ENCODE measurements at regions not wholly inside any gene's neighbourhood (a gene's known extent, or its start where the extent isn't known, plus 50 kb on each side); places are given as distances from the start of the nearest gene placed in this dataset.

- Histone ChIP-seq H3K36me3 (replicated peaks; ENCODE audit: control insufficient read depth, insufficient read depth, low read length) (no peaks in the 10 kb centered on the region), H3K4me3 (ENCODE audit: insufficient read depth, low read depth, low read length) (no peak overlapping the region), H3K27me3 (ENCODE audit: control insufficient read depth, insufficient read depth, low read length) (no peaks in the 10 kb centered on the region)
- peak; percentile 54 for DNase-seq
Measured at GRCh38 chr1:4033129-4033676, 133.1 kb upstream of the C1orf174 start.

- no peak overlapping the region for H3K4me3 ChIP-seq (ENCODE audit: insufficient read depth, low read depth, low read length)
- H3K36me3 ChIP-seq (replicated peaks; ENCODE audit: control insufficient read depth, insufficient read depth, low read length) = no peaks in the 10 kb centered on the region
- DNase-seq = peak; percentile 76
- H3K27me3 ChIP-seq (ENCODE audit: control insufficient read depth, insufficient read depth, low read length) = no peaks in the 10 kb centered on the region
Measured at GRCh38 chr1:4033713-4034112, 133.6 kb upstream of the C1orf174 start.

GRCh38 chr1:4034318-4034887, 134.3 kb upstream of the C1orf174 start:
- Histone ChIP-seq H3K27me3 (ENCODE audit: control insufficient read depth, insufficient read depth, low read length) (no peaks in the 10 kb centered on the region), H3K36me3 (replicated peaks; ENCODE audit: control insufficient read depth, insufficient read depth, low read length) (no peaks in the 10 kb centered on the region), H3K4me3 (ENCODE audit: insufficient read depth, low read depth, low read length) (no peak overlapping the region)
- no peak for DNase-seq

GRCh38 chr1:4044967-4045366, 144.9 kb upstream of the C1orf174 start:
- H3K27me3 ChIP-seq (ENCODE audit: control insufficient read depth, insufficient read depth, low read length) = no peaks in the 10 kb centered on the region

GRCh38 chr1:4045397-4046010, 145.4 kb upstream of the C1orf174 start:
- peak; percentile 7 for DNase-seq
- H3K4me3 ChIP-seq (ENCODE audit: insufficient read depth, low read depth, low read length) = no peak overlapping the region
- H3K36me3 ChIP-seq (replicated peaks; ENCODE audit: control insufficient read depth, insufficient read depth, low read length) = no peaks in the 10 kb centered on the region
- no peaks in the 10 kb centered on the region for H3K27me3 ChIP-seq (ENCODE audit: control insufficient read depth, insufficient read depth, low read length)

More at GRCh38 chr1:4044967-4045366, 144.9 kb upstream of the C1orf174 start:
- no peak overlapping the region for H3K4me3 ChIP-seq (ENCODE audit: insufficient read depth, low read depth, low read length)
- H3K36me3 ChIP-seq (replicated peaks; ENCODE audit: control insufficient read depth, insufficient read depth, low read length) = no peaks in the 10 kb centered on the region
- no peak for DNase-seq

- no peaks in the 10 kb centered on the region for H3K36me3 ChIP-seq (replicated peaks; ENCODE audit: control insufficient read depth, insufficient read depth, low read length)
- no peak overlapping the region for H3K4me3 ChIP-seq (ENCODE audit: insufficient read depth, low read depth, low read length)
- peak; percentile 23 for DNase-seq
- no peaks in the 10 kb centered on the region for H3K27me3 ChIP-seq (ENCODE audit: control insufficient read depth, insufficient read depth, low read length)
Measured at GRCh38 chr1:4046836-4047461, 146.9 kb upstream of the C1orf174 start.

GRCh38 chr1:4047666-4048065, 147.6 kb upstream of the C1orf174 start:
- Histone ChIP-seq H3K4me3 (ENCODE audit: insufficient read depth, low read depth, low read length) (no peak overlapping the region), H3K36me3 (replicated peaks; ENCODE audit: control insufficient read depth, insufficient read depth, low read length) (no peaks in the 10 kb centered on the region), H3K27me3 (ENCODE audit: control insufficient read depth, insufficient read depth, low read length) (no peaks in the 10 kb centered on the region)
- DNase-seq = peak; percentile 23

GRCh38 chr1:4048076-4048475, 148.0 kb upstream of the C1orf174 start:
- peak; percentile 25 for DNase-seq
- H3K4me3 ChIP-seq (ENCODE audit: insufficient read depth, low read depth, low read length) = no peak overlapping the region
- H3K27me3 ChIP-seq (ENCODE audit: control insufficient read depth, insufficient read depth, low read length) = no peaks in the 10 kb centered on the region
- no peaks in the 10 kb centered on the region for H3K36me3 ChIP-seq (replicated peaks; ENCODE audit: control insufficient read depth, insufficient read depth, low read length)

GRCh38 chr1:4048921-4049320, 148.8 kb upstream of the C1orf174 start:
- Histone ChIP-seq H3K36me3 (replicated peaks; ENCODE audit: control insufficient read depth, insufficient read depth, low read length) (no peaks in the 10 kb centered on the region), H3K4me3 (ENCODE audit: insufficient read depth, low read depth, low read length) (no peak overlapping the region), H3K27me3 (ENCODE audit: control insufficient read depth, insufficient read depth, low read length) (no peaks in the 10 kb centered on the region)
- DNase-seq = peak; percentile 22

- peak; percentile 20 for DNase-seq
- no peaks in the 10 kb centered on the region for H3K27me3 ChIP-seq (ENCODE audit: control insufficient read depth, insufficient read depth, low read length)
- H3K36me3 ChIP-seq (replicated peaks; ENCODE audit: control insufficient read depth, insufficient read depth, low read length) = no peaks in the 10 kb centered on the region
- no peak overlapping the region for H3K4me3 ChIP-seq (ENCODE audit: insufficient read depth, low read depth, low read length)
Measured at GRCh38 chr1:4050998-4051397, 150.9 kb upstream of the C1orf174 start.

GRCh38 chr1:4052657-4053056, 152.6 kb upstream of the C1orf174 start:
- Histone ChIP-seq H3K4me3 (ENCODE audit: insufficient read depth, low read depth, low read length) (no peak overlapping the region), H3K27me3 (ENCODE audit: control insufficient read depth, insufficient read depth, low read length) (no peaks in the 10 kb centered on the region), H3K36me3 (replicated peaks; ENCODE audit: control insufficient read depth, insufficient read depth, low read length) (no peaks in the 10 kb centered on the region)
- peak; percentile 21 for DNase-seq

GRCh38 chr1:4053160-4053748, 153.2 kb upstream of the C1orf174 start:
- Histone ChIP-seq H3K4me3 (ENCODE audit: insufficient read depth, low read depth, low read length) (no peak overlapping the region), H3K27me3 (ENCODE audit: control insufficient read depth, insufficient read depth, low read length) (no peaks in the 10 kb centered on the region), H3K36me3 (replicated peaks; ENCODE audit: control insufficient read depth, insufficient read depth, low read length) (no peaks in the 10 kb centered on the region)
- DNase-seq = peak; percentile 29

- DNase-seq = peak; percentile 22
Measured at GRCh38 chr1:4053774-4054173, 153.7 kb upstream of the C1orf174 start.

GRCh38 chr1:4055294-4055967, 155.4 kb upstream of the C1orf174 start:
- DNase-seq = peak; percentile 24
- no peaks in the 10 kb centered on the region for H3K36me3 ChIP-seq (replicated peaks; ENCODE audit: control insufficient read depth, insufficient read depth, low read length)
- no peak overlapping the region for H3K4me3 ChIP-seq (ENCODE audit: insufficient read depth, low read depth, low read length)
- H3K27me3 ChIP-seq (ENCODE audit: control insufficient read depth, insufficient read depth, low read length) = no peaks in the 10 kb centered on the region

More at GRCh38 chr1:4053774-4054173, 153.7 kb upstream of the C1orf174 start:
- no peaks in the 10 kb centered on the region for H3K27me3 ChIP-seq (ENCODE audit: control insufficient read depth, insufficient read depth, low read length)
- no peaks in the 10 kb centered on the region for H3K36me3 ChIP-seq (replicated peaks; ENCODE audit: control insufficient read depth, insufficient read depth, low read length)
- no peak overlapping the region for H3K4me3 ChIP-seq (ENCODE audit: insufficient read depth, low read depth, low read length)
